ENCODE measurements at regions not wholly inside any gene's neighbourhood (a gene's known extent, or its start where the extent isn't known, plus 50 kb on each side); places are given as distances from the start of the nearest gene placed in this dataset.

DNA sequence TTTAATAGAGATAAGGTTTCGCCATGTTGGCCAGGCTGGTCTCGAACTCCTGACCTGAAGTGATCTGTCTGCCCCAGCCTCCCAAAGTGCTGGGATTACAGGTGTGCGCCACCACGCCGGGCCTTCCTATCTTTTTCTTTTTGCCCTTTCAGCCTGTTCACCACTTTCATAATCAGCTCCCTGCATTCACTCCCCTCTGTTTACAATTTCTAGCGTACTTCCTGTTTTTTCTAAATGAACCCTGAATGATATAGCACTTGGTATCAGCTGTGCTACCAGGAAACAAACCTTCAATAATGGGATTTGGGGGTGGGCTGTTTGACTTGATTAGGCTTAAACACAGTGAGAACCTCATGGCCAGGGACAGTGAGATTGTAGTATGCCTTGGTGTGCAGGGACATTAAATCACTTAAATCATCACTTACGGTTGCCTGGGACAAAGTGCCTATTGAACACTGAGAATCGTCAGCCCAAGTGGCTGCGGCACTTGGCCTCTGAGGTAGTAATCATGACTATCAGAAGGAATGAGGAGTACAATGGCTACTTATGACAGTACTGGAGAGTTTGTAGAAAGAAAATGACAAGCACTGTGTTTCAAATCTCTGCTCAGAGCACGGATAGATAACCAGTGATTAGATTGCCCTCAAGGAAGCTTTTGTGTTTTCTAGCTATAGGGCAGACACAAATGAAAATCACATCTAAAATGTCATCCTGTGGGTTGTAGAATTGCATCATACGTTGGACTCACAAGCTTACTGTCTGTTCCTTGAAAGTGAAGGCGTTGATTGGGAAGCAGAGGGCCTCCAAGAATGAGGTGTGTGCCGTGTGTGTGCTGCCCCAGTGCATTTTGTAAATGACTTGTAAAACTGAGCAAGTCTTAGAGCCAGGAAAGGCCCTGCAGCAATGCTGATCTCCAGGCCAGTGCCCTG lies 661.8 kb downstream of the MATN1 start:
- in situ Hi-C loops (cut with HindIII; ENCODE audit: low sequenced_read_pairs): no loop called here

DNA sequence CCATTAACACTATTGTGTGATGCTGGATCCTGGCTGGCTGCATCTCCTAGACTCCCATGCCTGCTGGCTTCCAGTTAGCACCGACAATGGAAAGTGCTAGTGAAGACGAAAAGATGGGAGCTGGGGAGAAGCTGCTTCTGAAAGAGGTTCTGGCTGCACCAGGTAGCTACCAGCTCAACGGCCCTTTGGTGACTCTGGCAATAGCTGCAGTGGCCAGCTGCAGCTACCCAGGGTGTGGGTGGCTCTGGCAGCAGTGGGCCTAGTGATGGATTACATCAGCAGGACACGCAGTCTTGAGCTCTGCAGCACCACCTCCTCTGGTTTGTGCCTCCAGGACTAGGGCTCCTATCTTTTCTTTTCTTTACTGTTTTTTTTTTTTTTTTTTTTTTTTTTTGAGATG lies 662.6 kb downstream of the MATN1 start:
- in situ Hi-C loops (cut with HindIII; ENCODE audit: low sequenced_read_pairs): no loop called here

DNA sequence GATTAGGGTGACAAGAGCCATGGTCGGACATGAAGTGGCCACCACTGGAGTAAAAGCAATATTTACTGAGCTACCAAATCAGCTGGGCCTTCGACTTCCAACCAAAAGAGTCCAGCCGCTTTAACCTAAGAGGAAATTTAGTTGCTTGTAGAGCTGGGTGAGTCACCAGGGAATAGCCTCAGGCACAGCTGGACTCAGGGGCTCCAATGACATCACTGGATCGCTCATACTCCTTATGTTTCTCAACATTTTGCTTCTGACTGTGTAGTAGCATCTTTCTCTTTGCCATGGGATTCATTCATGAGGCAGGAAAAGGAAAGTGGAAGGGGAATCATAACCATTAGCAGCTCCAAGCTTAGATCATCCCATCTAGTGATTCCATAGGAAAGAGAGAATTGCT lies 664.4 kb downstream of the MATN1 start:
- in situ Hi-C loops (cut with HindIII; ENCODE audit: low sequenced_read_pairs): no loop called here

DNA sequence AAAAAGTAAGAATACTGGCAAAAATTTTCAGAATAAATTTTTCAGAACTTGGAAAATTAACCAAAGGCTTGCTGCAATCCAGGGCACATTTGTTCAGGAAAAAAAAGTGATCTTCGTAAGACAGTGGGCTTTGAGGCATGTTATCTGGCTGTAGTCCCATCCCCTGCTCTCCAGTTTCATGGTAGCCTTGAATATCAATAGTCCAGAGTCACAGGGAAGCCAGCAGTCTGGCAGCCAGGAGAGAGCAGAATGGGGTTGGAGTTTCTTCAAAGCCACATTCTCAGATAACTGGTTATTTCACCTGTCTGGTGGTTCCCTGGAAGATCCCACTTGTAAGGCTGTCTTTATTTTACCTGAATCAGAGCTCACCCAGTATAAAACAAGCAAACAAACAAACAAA lies 669.3 kb downstream of the MATN1 start:
- in situ Hi-C loops (cut with HindIII; ENCODE audit: low sequenced_read_pairs): no loop called here

DNA sequence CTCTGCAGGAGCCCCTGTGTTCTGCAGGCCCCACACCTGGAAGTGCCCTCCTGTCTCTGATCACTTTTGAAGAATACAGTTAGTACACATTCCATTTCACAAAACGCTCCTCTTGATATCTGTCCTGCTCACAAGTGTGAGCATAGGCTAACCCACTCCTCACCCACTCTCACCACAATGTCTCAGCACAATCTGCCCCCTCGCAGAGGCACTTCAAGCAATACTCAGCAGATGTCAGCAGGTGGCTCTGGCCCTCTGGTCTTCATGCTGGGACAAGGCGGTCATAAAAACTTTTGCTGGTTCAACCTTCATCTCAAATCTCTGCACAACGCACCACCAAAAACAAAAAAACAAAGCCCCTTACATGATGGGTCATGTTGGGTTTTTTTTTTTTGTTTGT lies 671.2 kb downstream of the MATN1 start:
- in situ Hi-C loops (cut with HindIII; ENCODE audit: low sequenced_read_pairs): no loop called here

DNA sequence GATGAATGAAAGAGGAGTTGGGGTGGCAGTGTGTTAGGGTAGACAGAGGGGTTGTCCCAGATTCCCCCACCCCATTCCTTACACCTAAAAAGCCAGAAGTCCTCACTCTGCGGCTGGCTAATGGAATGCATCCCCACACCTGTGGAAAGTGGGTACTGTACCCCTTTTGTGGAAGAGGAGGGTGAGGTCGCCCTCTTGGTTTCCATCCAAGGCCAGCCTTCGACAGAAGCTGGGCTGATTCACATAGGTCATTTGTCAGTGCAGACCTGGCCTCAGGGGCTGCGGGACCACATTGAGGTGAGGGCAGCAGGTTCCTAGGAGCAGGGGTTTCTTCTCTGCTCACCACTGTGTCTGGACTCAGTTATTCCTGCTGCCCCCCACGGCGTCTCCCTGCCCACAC lies 671.6 kb downstream of the MATN1 start:
- in situ Hi-C loops (cut with HindIII; ENCODE audit: low sequenced_read_pairs): no loop called here

DNA sequence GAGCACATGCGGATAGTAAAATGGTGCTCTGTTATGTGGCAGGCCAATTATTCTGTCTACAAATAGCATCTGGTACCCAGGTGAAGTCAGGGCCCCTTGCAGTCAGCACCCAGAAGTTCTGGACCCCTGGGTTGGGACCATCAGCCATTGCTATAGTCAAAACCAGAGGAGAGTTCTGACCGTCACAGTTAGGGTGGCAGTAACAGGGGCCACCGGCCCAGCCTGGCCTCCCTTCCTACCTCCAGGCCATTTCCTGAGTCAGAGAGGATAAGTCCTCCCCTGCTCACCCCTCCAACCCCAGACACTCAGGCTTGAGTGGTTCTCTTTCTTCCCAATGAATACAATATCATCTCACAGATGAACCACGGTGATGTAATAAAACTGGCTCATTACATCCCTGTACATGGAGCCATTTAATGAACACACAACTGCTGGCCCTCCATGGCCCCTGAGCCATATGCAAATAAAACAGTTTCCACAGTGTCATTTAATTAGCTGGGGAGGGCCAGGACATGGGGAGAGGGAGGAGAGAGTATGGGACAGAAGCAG lies 673.6 kb downstream of the MATN1 start:
- in situ Hi-C loops (cut with HindIII; ENCODE audit: low sequenced_read_pairs): no loop called here

DNA sequence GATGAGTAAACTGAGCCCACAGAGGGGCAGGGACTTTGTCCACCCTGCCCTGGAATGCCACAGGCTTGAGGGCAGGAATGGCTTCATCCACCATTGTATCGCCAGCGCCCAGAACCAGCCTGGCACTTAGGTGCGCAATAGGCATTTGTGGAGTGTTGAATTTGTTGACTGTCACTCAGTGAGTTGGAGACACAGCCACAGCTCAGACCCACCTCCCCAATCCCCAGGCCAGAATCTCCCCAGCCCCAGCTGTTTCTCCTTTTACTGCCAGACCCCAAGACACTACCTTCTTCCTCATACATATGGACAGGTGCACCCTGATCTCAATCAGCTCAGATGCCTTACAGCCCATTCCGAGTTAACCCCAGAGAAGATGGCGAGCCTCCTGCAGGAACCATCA lies 674.5 kb downstream of the MATN1 start:
- in situ Hi-C loops (cut with HindIII; ENCODE audit: low sequenced_read_pairs): no loop called here

DNA sequence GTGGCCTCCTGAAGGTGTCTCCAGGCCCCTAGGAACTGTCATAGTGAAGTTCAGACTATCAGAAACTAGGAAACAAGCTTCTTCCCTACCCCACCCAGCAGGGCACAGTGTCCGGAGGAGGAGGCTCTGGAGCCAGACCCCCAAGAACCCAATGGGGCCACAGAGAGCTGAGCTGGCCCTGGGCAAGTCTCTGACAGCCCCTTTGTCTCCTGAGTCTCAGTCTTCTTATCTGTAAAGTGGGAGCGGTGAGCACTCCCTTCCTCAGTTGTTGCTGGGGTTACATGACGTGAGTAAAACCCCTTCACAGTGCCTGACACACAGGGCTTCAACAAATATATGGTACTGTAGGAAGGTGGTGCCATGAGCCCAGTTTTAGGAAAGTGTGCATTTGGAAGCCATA lies 675.8 kb downstream of the MATN1 start:
- in situ Hi-C loops (cut with HindIII; ENCODE audit: low sequenced_read_pairs): no loop called here

DNA sequence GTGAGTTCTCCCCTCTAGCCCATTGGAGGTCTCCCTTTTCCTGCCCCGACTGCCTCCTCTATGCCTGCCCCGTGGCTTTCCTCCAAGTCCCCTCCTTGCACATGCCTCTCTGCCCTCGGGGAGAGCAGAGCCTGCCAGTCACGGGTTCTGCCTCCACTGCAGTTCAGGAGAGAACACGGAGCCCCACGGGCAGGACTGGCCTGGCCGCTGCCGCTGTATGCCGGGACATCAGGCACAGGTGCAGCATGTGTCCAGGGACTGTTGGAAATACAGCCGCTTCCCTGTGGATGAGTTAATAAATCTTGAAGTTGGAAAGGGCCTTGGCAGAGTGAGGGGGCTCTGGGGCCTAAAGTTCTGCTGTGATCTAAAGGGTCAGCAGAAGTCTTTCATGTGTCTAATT lies 676.6 kb downstream of the MATN1 start:
- in situ Hi-C loops (cut with HindIII; ENCODE audit: low sequenced_read_pairs): no loop called here

DNA sequence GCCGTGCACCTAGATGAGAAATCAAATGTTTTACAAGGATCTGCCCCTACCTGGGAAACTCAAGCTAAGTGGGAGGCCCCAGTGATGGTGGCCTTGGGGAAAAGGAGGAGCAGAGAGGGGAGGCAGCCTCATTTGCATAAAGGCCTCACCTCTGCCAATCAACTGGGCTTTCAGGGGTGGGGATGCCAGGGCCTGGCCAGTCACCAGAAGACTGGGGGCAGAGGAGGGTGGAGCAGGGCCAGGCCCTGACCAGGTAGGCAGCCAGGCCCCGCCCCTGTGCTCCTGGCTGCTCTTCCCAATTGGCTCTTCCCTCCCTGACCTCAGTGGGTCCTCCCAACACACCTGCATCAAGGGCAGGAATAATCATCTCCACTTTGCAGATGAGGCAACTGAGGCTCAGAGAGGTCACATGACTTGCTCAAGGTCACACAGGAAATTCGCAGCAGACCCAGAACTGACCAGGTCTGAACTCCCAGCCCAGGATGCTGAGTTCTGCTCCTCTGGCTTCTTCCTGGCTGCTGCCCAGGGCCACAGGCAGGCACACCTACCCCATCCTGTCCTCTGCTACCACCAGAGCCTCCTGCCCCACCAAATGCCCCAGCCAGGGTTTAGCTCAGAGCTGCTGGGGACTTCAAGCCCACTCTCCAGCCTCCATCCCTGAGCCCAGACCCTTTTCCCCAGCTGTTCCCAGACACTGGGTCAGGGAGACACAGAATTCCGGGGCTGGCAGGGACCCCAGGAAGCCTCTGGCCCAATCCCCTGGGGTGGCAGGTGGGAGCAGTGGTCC lies 677.9 kb downstream of the MATN1 start:
- in situ Hi-C loops (cut with HindIII; ENCODE audit: low sequenced_read_pairs): no loop called here

DNA sequence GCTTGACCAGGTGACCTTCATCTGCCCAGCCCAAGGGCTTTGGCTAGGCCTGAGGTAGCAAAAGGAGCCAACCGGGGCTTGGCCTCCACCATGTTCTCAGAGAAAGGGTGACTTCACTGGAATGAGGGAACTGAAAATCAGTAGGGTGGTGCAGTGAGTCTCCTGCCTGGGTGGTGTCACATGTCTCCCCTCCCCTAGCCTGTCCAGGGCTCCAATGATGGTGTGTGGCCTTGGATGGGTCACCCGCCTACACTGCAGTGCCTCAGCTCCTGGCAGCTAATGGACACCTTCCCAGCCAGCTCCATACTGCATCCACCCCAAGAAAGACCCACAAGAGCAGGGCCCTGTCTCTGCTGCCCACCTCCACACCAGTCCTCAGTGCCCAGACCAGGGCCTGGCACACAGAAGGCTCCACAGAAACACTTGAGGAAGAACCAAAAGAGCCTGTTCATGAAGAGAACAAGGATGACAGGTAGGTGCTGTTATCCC lies 678.7 kb downstream of the MATN1 start:
- in situ Hi-C loops (cut with HindIII; ENCODE audit: low sequenced_read_pairs): no loop called here

DNA sequence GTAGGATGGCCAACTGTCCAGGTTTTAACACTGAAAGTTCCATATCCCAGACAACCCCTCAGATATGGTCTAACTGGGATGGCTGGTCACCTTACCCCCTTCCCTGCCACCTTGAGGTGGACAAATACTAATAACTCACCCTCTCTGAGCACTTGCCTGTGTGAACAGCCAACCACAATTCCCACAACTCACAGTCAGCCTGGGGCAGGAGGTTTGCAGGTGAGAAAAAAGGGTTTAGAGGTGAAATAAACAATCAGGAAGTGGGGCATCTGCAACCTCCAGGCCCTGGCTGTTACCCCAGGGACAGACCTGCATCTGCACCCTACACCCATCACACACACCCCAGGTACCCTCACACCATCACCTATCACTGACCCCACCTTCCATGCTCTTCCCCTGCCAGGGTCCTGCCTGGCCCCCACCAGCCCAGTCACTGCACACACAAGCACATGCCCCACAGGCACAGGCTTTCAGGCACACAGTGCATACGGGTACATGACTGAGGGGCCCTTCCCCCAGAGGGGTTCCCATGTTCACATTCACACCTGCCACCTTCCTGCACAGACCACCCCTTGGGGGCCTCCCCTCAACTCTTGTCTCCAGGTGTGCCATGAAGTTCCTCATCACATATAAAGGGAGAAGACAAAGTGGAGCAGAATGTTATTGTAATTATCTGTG lies 679.5 kb downstream of the MATN1 start:
- in situ Hi-C loops (cut with HindIII; ENCODE audit: low sequenced_read_pairs): no loop called here

DNA sequence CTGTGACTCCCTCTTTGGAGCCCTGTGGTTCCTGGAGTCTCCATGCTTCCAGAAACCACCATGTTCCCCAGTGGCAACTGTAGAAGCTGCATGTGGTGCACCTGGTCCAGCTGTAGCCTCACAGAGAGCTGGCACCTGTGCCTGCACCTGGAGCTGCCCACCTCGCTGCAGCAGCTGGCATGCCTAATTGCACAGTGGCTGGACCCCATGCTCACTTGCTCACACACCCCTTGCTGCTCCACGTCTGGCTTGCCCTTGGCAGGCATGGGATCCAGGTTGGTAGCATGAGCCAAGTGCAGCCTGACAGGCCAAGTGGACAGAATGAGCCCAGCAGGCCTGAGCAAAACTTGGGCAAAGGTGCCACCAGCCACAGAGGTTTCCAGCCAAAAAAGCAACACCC lies 680.1 kb downstream of the MATN1 start:
- in situ Hi-C loops (cut with HindIII; ENCODE audit: low sequenced_read_pairs): no loop called here

DNA sequence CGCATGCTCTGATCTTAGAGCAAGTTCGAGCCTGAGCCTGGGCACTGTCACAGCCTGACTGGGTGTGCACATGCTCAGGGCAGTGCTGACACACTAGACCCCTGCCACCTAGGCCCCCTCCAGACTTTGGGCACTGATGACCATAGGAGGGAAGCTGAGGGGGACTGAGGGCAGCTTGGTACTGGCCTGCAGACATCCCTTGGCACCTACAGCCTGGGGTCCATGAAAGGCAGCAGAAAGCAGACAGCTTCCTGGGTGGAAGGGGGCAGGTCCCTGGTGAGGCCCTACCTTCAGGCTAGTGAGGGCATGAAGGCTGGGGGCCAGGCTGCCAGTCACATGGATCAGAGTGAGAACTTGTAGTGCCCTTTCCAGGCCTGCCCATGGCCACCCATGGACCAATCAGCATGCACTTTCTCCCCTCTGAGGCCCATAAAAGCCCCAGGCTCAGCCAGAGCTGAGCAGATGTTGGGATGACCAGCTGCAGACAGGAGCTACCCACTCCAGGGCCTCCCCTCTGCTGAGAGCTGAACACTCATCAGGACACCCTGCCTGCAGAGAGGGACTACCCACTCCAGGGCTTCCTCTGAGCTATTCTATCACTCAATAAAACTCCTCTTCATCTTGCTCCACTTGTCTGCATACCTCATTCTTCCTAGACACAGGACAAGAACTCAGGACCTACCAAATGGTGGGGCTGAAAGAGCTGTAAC lies 680.8 kb downstream of the MATN1 start:
- in situ Hi-C loops (cut with HindIII; ENCODE audit: low sequenced_read_pairs): no loop called here

DNA sequence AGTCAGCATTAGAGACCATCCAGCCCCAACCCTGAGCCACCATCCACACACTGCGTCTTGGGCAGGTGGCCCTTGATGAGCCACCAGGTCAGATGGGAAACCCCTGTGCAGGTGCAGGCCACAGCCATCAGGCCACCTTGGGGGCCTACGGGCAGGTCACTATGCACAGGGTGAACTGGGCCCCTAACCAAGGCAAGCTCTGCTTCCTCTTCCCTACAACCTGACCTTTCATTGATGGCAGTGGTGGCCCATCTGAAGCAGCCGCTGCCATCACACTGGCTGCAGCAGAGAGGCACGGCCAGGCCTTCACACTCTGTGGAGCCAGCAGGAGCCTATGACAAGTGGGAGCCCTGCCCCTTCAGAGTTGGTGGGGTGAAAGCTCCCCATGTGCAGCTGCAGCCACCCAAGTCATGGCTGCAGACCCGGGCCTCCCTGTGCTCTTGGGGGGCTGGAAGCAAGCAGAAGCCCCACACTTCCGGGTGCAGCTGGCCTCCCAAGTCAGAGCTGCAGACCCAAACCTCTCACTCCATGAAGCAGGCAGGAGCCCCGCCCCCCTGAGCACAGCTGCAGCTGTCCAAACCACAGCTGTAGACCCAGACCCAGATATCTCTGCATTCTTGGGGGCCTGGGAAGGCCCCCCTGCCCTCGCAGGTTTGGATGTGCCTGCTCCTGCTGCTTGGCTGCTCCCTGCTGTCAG lies 681.5 kb downstream of the MATN1 start:
- in situ Hi-C loops (cut with HindIII; ENCODE audit: low sequenced_read_pairs): no loop called here

DNA sequence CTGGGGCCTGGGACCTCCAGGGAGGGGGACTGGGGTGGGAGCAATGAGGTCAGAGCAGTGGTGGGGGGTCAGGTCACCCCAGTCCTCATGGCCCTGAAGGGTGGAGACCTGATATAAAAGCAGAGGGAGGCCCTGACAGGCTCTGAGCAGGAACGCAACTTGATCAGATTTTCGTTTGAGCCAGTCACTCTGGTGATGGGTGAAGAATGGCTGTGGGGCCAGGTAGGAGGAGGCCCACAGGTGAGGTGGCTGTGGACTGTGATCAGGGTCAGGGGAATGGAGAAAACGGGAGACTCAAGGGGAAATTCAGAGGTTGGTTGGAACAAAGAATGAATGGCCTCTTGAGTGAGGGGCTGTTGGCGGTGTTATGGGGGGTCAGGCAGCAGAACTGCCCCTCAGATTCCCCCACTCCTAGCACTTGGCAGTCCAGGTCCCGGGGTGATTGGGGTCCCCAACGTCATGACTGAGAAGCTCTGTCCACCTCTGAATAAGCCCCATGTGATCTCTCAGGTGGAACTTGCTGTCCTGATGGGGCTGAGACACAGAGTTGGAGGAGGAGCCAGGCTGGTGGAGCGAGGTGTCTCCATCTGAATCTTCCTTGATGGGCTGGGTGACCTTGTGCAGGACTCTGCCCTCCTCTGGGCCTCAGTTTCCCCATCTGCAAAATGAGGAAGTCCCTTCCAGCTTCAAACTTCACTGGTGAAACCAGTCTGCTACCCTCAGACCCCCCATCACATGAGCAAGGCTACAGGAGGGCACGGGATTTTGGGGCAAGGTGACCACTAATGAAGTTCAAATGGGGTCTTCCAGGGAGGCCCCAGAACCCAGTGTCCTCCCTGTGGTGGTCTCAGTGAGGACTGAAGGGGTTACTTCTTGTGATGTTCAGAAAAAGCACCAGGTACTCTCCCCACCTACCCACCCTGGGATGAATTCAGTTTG lies 683.0 kb downstream of the MATN1 start:
- in situ Hi-C loops (cut with HindIII; ENCODE audit: low sequenced_read_pairs): no loop called here

DNA sequence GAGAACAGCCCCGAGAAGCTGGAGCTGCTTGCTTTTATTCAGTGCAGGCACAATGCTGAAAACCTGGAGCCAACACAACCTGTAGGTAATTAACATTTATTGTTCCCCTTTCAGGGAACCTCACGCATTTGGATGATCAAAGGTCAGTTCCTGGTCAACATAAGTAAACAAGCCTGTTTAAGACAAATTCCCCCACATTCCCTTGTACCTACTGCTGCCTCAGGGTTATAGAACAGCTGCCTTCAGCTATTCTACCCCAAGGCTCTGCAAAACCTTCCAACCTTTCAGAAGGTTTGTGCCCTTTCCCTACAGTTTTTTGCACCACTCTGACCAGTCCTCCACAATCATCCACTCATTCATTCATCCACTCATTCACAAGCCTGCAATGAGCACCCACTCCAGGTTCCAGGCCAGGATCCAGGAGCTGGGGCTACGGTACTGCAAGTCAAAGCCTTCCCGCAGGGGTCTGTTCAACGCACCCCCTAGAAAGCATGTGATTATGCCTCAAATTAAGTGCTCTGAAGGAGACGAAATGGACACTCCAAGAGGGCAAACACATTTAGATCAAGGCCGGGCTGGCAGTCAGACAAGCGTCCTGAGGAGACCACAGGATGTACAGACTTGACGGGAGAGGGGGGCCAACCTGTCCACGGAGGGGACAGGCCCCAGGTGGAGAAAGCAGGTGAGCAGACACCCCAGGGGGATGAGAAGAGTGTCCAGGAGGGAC lies 683.9 kb downstream of the MATN1 start:
- in situ Hi-C loops (cut with HindIII; ENCODE audit: low sequenced_read_pairs): no loop called here
